ENCODE measurements at regions not wholly inside any gene's neighbourhood (a gene's known extent, or its start where the extent isn't known, plus 50 kb on each side); places are given as distances from the start of the nearest gene placed in this dataset.

GRCh38 chr5:87844449-87844848 lies 424.2 kb downstream of the TMEM161B start:
- in situ Hi-C loops (cut with HindIII; ENCODE audit: low pct_unique_long_range_greater_than_20kb, low sequenced_read_pairs) = no loop called here
- DNase-seq (ENCODE audit: low read depth) = no peak

- no peak for DNase-seq (ENCODE audit: low read depth)
- in situ Hi-C loops (cut with HindIII; ENCODE audit: low pct_unique_long_range_greater_than_20kb, low sequenced_read_pairs) = no loop called here
These were observed 424.0 kb upstream of the CCNH start for GRCh38 chr5:87836696-87837095.

GRCh38 chr5:87831499-87831898 lies 418.8 kb upstream of the CCNH start:
- DNase-seq (ENCODE audit: low read depth) = no peak
- in situ Hi-C loops (cut with HindIII; ENCODE audit: low pct_unique_long_range_greater_than_20kb, low sequenced_read_pairs) = no loop called here

GRCh38 chr5:87829217-87829551 lies 416.5 kb upstream of the CCNH start:
- peak; percentile 61 for DNase-seq (ENCODE audit: low read depth)
- in situ Hi-C loops (cut with HindIII; ENCODE audit: low pct_unique_long_range_greater_than_20kb, low sequenced_read_pairs) = no loop called here

- in situ Hi-C loops (cut with HindIII; ENCODE audit: low pct_unique_long_range_greater_than_20kb, low sequenced_read_pairs) = no loop called here
These were observed 416.0 kb upstream of the CCNH start for GRCh38 chr5:87828545-87829216.

GRCh38 chr5:87827539-87827938 lies 414.8 kb upstream of the CCNH start:
- no peak for DNase-seq (ENCODE audit: low read depth)
- in situ Hi-C loops (cut with HindIII; ENCODE audit: low pct_unique_long_range_greater_than_20kb, low sequenced_read_pairs) = no loop called here

More at GRCh38 chr5:87828545-87829216, 416.0 kb upstream of the CCNH start:
- no peak for DNase-seq (ENCODE audit: low read depth)

GRCh38 chr5:87826507-87826906 lies 413.8 kb upstream of the CCNH start:
- DNase-seq (ENCODE audit: low read depth) = no peak
- in situ Hi-C loops (cut with HindIII; ENCODE audit: low pct_unique_long_range_greater_than_20kb, low sequenced_read_pairs) = no loop called here

- DNase-seq (ENCODE audit: low read depth) = peak; percentile 30
- in situ Hi-C loops (cut with HindIII; ENCODE audit: low pct_unique_long_range_greater_than_20kb, low sequenced_read_pairs) = no loop called here
These were observed 412.9 kb upstream of the CCNH start for GRCh38 chr5:87825583-87825982.

- DNase-seq (ENCODE audit: low read depth) = no peak
- in situ Hi-C loops (cut with HindIII; ENCODE audit: low pct_unique_long_range_greater_than_20kb, low sequenced_read_pairs) = no loop called here
These were observed 395.1 kb upstream of the CCNH start for GRCh38 chr5:87807783-87808182.

- DNase-seq (ENCODE audit: low read depth) = no peak
- in situ Hi-C loops (cut with HindIII; ENCODE audit: low pct_unique_long_range_greater_than_20kb, low sequenced_read_pairs) = no loop called here
These were observed 390.6 kb upstream of the CCNH start for GRCh38 chr5:87803352-87803751.

- in situ Hi-C loops (cut with HindIII; ENCODE audit: low pct_unique_long_range_greater_than_20kb, low sequenced_read_pairs) = no loop called here
- no peak for DNase-seq (ENCODE audit: low read depth)
These were observed 379.1 kb upstream of the CCNH start for GRCh38 chr5:87791869-87792268.

GRCh38 chr5:87788416-87788815 lies 375.7 kb upstream of the CCNH start:
- no peak for DNase-seq (ENCODE audit: low read depth)
- in situ Hi-C loops (cut with HindIII; ENCODE audit: low pct_unique_long_range_greater_than_20kb, low sequenced_read_pairs) = no loop called here

- in situ Hi-C loops (cut with HindIII; ENCODE audit: low pct_unique_long_range_greater_than_20kb, low sequenced_read_pairs) = no loop called here
- DNase-seq (ENCODE audit: low read depth) = no peak
These were observed 375.0 kb upstream of the CCNH start for GRCh38 chr5:87787625-87788256.

GRCh38 chr5:87787086-87787485 lies 374.4 kb upstream of the CCNH start:
- DNase-seq (ENCODE audit: low read depth) = no peak
- in situ Hi-C loops (cut with HindIII; ENCODE audit: low pct_unique_long_range_greater_than_20kb, low sequenced_read_pairs) = no loop called here

GRCh38 chr5:87786471-87786870 lies 373.7 kb upstream of the CCNH start:
- DNase-seq (ENCODE audit: low read depth) = no peak
- in situ Hi-C loops (cut with HindIII; ENCODE audit: low pct_unique_long_range_greater_than_20kb, low sequenced_read_pairs) = no loop called here

GRCh38 chr5:87785554-87786335 lies 373.0 kb upstream of the CCNH start:
- in situ Hi-C loops (cut with HindIII; ENCODE audit: low pct_unique_long_range_greater_than_20kb, low sequenced_read_pairs) = no loop called here
- no peak for DNase-seq (ENCODE audit: low read depth)

GRCh38 chr5:87784879-87785495 lies 372.3 kb upstream of the CCNH start:
- no peak for DNase-seq (ENCODE audit: low read depth)
- in situ Hi-C loops (cut with HindIII; ENCODE audit: low pct_unique_long_range_greater_than_20kb, low sequenced_read_pairs) = no loop called here

GRCh38 chr5:87784311-87784710 lies 371.6 kb upstream of the CCNH start:
- no peak for DNase-seq (ENCODE audit: low read depth)
- in situ Hi-C loops (cut with HindIII; ENCODE audit: low pct_unique_long_range_greater_than_20kb, low sequenced_read_pairs) = no loop called here

- in situ Hi-C loops (cut with HindIII; ENCODE audit: low pct_unique_long_range_greater_than_20kb, low sequenced_read_pairs) = no loop called here
- DNase-seq (ENCODE audit: low read depth) = no peak
These were observed 370.2 kb upstream of the CCNH start for GRCh38 chr5:87782916-87783315.

All from Caki2 (cell line).